ENCODE measurements at regions not wholly inside any gene's neighbourhood (a gene's known extent, or its start where the extent isn't known, plus 50 kb on each side); places are given as distances from the start of the nearest gene placed in this dataset.

DNA sequence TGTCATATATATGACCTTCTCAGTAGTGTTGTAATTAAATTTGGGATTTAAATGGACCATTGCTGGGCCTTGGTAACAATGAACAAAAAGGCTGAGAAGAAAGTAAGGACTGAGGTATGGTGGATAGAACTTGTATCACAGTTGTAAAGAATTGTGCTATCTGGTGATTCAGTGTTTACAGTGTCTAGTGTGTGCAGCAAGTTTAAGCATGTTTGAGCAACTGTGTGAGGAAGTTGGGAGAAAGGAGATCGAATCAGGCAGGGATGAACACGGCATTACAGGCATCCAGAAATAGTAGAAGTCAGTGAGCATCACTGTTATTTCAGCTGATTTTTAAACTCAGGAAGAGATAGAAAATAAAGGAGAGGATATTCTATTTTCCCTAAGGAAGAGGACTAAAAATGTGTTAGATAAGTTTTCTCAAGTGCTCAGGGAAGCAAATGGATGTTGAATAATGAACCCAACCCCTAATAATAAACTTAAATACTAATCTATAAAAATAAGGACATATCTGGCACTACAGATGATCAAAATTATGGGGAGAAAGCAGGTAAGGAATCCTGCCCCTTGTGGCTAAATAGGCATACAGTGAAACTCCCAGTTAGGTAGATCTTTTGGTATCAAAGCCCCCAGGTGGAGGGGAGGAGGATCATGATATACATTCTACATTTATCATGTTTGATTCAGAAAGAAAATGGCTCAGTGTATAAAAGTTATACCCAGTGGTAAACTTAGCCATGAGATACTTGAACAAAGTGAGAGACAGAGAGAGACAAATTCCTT lies 361.0 kb upstream of the ANO3 start:
- no peak for DNase-seq (ENCODE audit: low read depth in 3 of 3)

DNA sequence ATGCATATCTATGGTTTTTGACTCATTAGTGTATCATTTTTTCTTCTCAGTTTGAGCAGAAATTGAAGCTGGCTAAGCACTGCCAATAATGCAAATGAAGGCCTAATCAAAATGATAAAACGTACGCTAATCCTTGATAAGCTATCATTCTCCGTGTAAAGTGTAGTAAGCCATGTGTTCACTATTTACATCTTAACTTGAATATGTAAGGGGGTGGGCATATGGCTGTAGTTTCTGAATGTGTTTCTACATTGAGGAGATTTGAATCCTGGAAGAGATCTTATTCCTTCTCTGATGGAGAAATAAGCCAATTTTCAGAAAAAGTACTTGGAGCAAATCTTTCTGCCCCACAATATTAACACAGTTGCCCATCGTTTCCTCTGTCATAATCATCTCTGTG lies 351.8 kb upstream of the ANO3 start:
- no peak for DNase-seq (ENCODE audit: low read depth in 3 of 3)

GRCh38 chr11:25981998-25982397 lies 349.9 kb upstream of the ANO3 start:
- DNase-seq (ENCODE audit: low read depth in 3 of 3) = no peak

DNA sequence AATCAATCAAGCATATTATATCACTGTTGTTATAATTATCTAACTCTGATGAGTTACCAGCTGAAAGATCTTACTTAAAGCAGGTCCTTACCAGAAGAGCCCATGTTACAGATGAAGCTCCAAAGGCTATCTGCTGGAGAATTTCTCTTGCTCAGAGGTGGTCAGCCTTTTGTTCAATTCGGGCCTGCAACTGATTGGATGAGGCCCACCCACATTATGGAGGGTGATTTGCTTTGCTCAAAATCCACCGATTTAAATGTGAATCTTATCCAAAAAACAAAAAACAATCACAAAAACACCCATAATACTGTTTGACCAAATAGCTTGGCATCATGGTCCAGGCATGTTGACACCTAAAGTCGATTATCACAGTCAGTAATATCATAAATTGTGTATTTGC lies 348.6 kb upstream of the ANO3 start:
- DNase-seq (ENCODE audit: low read depth in 3 of 3) = no peak

- DNase-seq (ENCODE audit: low read depth in 3 of 3) = no peak
Observed at GRCh38 chr11:25988178-25988577, 343.8 kb upstream of the ANO3 start.

DNA sequence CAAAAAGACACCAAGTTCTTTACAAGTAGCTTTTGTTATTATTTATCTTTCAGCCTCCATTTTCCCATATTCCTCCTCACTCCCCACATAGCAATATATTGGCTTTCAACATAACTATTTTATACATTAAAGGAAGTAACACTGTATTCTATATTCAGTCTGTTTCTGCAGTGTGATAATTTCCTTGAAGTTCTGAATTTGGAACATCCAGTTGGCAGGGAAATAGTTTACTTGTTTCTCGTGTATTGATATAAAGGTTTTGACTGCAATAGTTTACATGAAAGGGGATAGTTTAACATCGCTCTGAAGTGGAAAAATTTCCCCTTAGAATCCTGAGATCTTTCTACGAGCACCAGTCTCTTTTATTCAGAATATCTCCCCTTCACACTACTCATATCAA lies 341.5 kb upstream of the ANO3 start:
- no peak for DNase-seq (ENCODE audit: low read depth in 3 of 3)

- no peak for DNase-seq (ENCODE audit: low read depth in 3 of 3)
Observed at GRCh38 chr11:25991476-25991875, 340.5 kb upstream of the ANO3 start.

DNA sequence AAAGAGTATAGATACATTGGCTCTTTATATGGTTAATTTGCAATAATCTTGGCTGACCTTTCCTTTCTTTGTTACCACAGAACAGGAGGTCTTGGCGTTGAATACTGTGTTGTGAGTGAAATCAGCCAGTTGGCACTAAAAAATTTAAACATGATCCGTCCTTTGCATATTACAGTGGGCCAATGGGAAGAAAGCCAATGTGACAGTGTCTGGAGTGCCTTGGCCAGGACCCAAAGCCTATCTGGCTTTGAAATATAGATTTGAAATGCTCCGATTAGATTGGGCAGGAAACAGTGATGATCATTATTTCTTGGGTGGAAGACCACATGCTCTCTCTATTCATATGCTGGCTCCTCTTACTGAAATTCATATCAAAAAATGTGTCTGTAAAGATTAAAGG lies 339.6 kb upstream of the ANO3 start:
- DNase-seq (ENCODE audit: low read depth in 3 of 3) = no peak

DNA sequence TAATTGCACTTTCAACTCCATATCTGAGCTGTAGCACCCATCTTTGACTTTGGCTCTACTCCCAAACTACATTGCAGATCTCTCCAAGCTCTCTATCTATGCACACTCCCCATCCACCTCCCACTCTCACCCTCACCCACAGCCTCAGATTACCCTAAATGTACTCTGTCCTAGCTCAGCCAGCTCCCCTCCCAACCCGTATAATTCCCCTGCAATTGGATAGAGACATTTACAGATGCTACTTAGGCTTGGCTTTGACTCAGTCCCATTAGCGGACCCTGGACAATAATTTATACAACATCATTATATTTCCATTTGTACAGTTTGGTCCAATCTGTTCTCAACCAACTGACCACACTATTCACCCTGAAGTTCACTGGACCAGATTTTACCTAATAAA lies 338.9 kb upstream of the ANO3 start:
- no peak for DNase-seq (ENCODE audit: low read depth in 3 of 3)

DNA sequence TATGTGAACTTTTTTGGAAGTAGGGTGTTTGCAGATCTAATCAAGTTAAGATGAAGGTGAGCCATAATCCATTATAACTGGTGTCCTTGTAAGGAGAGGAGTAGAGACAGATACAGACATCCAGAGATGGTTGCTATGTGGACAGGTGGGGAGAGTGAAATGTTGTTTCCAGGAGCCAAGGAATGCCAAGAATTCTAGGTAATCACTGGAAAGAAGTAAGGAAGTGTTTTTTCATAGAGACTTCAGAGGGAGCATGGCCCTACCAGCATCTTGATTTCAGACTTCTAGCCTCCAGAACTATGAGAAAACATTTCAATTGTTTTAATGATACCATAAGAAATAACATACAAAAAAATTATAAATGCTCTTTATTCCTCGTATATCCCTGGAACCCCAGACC lies 320.5 kb upstream of the ANO3 start:
- no peak for DNase-seq (ENCODE audit: low read depth in 3 of 3)

DNA sequence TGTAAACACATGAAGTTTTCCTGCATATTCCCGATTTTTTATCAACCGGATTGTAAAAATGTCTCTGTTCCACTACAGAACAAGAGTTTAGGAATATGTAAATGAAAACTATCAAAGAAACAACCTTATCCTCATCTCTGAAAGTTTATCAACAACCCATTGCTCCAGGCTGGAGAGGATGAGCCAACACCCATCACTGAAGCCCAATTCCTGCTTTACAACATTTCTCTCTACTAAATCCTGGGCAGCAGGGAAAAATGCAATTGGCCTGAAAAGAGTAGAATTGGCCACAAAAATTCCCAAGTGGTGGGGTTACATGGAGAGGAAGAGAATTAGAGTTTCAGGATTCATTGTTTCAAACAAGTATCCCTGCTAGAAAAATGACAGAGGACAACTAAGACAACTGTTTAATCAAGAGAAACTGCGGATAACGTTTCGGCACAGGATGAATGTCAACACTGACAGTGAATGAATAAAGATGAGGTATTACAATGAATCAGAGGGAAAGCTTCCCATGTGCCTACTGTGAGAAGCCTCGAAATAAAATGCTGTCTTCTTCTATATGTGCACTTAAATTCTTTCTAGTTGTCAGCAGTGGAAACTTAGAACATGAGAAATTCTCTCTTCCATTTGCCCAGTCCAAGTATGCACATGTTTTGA lies 317.3 kb upstream of the ANO3 start:
- DNase-seq (ENCODE audit: low read depth in 3 of 3) = no peak

GRCh38 chr11:26017322-26017860 lies 314.5 kb upstream of the ANO3 start:
- DNase-seq (ENCODE audit: low read depth in 3 of 3) = no peak

GRCh38 chr11:26017903-26018302 lies 314.0 kb upstream of the ANO3 start:
- DNase-seq (ENCODE audit: low read depth in 3 of 3) = no peak

GRCh38 chr11:26018336-26018735 lies 313.6 kb upstream of the ANO3 start:
- no peak for DNase-seq (ENCODE audit: low read depth in 3 of 3)

DNA sequence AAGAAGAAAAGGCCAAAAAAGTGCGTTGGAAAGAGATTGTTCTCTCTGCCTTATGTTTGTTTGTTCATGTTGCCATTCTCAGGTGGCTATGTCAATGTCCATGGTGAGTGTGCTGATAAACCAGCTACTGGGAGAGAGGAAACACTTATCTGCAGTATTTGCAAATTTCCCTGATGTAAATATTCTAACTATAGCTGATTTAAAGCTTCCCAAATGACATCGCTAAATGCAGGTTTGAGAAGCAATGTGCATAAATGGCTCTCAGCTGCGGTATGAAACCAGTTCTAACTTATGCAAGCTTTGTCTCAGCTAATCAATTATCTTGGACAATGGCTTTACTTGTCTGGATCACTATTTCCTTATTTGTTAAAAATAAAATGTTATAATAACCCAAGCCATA lies 312.5 kb upstream of the ANO3 start:
- DNase-seq (ENCODE audit: low read depth in 3 of 3) = no peak

DNA sequence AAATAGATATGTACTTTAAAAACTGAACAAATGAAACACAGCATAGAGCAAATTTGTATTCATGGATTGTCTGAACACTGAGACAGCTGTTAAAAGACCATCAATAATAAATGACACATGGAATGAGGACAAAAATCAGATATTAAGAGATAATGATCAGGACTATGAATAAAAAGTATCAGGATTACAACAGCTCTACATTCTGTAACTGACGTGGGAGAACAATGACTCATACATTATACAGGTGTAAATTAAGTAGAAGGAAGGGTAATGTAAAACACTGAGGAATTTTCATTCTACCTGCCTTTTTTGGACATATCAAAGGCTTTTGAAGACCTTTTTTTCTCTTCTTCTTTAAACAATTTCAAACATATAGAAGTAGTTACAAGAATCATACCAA lies 310.9 kb upstream of the ANO3 start:
- no peak for DNase-seq (ENCODE audit: low read depth in 3 of 3)

- DNase-seq (ENCODE audit: low read depth in 3 of 3) = no peak
Observed at GRCh38 chr11:26023057-26023456, 308.9 kb upstream of the ANO3 start.

GRCh38 chr11:26025676-26026075 lies 306.3 kb upstream of the ANO3 start:
- DNase-seq (ENCODE audit: low read depth in 3 of 3) = no peak

- no peak for DNase-seq (ENCODE audit: low read depth in 3 of 3)
Observed at GRCh38 chr11:26026078-26026477, 305.9 kb upstream of the ANO3 start.

DNA sequence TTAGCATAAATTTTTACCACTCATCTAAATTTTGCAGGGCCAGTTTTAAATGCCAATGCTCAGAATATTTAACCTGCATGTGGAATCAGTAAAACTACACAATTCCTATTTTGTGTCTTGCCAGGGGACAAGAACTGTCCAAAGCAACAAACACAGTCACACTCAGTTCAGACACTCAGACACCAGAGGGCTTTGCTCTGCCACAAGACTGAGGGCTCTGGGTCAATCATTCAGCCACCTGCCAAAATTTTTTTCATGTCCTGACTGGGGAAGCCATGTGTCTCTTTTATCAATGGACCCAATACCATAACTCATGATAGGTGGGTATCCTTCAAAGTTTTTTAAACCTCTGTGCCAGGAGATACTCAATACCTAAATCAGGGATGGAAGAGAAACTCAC lies 304.0 kb upstream of the ANO3 start:
- DNase-seq (ENCODE audit: low read depth in 3 of 3) = no peak

DNA sequence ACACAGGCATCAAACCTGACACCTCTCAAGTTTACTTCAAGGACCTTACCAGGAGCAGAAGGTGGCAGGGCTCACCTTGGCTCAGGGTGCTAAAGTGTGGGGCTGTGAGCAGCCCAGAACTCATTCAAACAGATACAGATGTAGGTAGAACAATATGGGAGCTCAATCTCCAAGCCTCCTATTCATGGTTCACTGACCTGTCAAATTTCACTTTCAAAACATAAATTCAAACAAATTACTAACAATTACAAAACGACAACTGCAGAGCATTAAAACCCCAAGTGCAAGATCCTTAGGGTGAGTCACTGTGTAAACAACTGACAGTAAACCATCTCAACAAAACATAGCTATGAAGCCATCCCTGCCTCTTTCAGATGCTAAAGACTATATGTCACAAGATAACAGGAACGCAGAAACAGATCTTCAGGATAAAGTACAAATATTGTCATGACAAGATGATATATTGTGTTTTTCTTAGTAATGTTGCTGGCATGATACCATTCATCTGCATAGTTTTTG lies 303.5 kb upstream of the ANO3 start:
- DNase-seq (ENCODE audit: low read depth in 3 of 3) = no peak

DNA sequence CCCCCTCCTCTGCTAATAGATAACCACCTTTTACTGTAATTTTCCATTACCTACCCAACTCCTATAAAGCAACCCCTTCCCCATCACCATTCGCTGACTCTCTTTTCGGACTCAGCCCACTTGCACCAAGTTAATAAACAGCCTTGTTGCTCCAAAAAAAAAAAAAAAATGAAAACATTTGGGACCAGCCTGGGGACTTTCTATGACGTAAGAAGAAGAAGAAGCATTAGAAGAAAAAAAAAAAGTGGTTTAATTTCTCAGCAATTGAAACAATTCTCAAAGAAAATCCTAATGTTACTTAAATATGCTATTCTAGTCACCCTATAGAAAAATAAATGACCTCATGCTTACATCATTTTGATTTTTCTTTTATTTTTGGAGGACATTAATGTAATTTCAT lies 301.5 kb upstream of the ANO3 start:
- DNase-seq (ENCODE audit: low read depth in 3 of 3) = no peak

DNA sequence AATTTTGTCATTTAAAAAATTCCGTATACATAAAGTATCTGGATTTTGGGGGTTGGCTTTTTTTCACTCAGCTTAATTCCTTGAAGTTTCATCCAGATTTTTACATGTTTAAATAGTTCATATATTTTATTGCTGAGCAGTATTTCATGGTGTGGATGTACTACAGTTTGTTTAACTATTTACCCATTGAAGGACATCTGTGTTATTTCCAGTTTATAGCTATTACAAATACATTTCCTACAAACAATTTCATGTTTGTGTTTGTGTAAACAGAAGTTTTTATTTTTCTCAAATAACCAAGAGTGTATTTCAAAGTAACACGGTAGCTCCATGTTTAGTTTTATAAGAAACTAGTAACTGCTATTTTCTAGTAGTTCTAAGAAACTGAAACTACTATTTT lies 299.7 kb upstream of the ANO3 start:
- DNase-seq (ENCODE audit: low read depth in 3 of 3) = no peak

All from stimulated activated CD4-positive, alpha-beta T cell treated with anti-CD3 and anti-CD28 coated beads, TNF-alpha, amount 100 ng/mL, for 48 hours (primary cell).